ENCODE measurements at regions not wholly inside any gene's neighbourhood (a gene's known extent, or its start where the extent isn't known, plus 50 kb on each side); places are given as distances from the start of the nearest gene placed in this dataset.

DNA sequence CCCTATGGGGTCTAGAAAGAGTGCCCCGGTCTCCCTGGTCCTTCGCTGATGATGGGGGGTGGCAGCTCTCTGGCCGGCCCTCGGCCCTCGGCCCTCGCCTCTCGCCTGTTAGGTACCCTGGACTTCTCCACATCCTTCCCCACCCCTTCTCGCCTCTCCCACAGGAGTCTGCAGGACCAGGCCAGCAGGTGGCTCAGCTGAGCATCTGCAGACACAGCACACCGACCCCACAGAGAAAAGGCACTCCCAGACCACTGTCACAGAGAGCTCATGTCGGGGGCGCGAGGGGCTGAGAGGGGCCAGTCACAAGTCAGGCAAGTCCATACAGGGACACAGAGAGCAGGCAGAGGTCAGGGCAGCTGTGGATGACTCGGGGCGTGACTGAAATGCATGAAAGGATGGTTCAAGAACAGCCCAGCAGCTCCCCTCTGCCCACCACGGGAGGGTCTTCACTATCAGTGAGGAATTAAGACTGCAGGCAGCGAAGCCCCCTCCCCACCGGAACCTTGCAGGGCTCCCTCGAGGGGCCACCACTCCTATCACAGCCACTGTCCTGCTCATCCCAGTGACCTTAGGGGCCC lies 181.7 kb upstream of the NSMCE3 start:
- DNase-seq, result no peak

DNA sequence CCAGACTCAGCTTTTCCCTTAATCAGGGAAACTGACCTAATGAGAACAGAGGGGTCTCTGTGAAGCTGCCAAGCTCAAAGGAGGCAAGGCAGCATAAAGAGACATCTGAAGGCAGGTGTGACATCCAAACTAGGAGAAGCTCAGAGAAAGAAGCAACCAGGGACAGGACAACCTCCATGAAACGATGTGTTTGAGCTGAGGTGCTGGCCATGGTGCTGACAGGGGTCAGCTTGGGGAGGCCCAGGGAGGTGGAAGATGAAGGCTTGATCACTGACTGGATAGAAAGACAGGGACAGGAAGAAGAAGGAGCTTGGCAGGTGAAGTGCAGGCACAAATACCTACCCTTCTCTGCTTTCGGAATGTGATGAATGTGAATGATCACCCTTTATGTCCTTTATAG lies 179.5 kb upstream of the NSMCE3 start:
- DNase-seq, result no peak

DNA sequence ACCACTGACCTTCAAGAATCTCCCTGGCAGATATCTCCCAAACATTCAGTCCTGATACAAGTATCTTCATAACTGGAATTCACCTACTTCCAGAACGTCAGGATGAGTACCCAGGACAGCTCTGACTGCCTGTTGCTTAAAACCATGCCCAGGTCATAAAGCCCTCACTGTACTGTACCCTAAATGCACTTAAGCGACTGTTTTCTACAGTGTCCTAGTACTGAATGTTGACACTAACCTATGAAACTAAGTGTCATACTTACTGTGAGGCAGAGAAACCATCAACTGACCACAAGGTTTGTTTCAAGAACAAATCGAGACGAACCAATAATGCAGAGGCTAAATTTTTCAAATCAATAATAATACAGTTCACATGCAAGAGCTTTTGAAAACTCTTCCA lies 178.7 kb upstream of the NSMCE3 start:
- DNase-seq, result no peak

DNA sequence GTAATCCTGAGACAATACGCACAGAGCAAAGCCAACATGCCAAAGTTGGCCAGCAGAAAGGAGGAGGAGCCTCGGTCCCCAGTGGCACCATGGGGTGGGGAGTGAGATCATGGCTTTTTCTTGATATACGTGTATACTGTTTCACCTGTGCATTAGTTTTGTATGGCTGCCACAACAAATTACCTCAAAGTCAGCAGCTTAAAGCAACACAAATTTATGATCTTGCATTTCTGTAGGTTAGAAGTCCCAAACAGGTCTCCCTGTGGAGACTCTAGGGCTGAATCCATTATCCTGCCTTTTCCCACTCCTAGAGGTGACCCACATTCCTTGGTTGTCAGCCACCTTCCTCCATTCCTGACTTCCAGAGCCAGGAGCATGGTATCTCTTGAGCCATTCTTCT lies 176.9 kb upstream of the NSMCE3 start:
- DNase-seq, result no peak

DNA sequence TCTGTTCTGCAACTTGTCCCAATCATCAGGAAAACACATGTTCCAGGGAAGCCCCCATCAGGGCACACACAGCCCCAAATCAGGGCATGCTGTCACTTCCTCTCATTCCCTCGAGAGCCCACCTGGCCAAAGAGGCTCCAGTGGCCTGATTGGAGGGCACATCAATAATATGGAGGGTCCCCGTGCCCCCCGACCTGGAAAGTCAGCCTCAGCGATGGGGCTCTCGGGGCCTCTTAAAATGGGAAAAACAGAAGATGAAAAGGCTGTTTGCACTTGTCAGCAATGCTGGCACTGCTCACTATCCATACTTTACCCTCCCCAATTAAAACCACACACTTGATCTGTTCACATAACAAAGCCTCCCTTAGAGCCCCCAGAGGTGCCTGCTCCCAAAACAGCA lies 172.9 kb upstream of the NSMCE3 start:
- DNase-seq, result no peak

- DNase-seq, result no peak
Measured at GRCh38 chr15:29440541-29440940, 170.9 kb upstream of the NSMCE3 start.

DNA sequence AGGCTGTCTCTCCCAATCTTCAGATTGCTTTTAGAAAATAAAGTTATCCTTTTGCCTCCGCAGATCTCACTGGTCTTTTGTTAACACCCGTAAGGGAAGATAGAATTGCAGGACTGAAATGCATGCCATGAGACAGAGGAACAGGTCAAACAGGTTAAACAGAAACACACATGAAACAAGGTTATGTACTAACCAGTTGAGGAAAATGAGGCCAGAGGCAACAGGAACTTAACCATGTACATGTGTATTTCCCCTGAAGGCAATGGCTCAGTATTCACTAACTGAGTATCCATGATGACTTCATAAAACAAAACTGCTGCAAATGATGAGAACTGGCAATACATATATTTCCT lies 169.1 kb upstream of the NSMCE3 start:
- DNase-seq, result no peak

DNA sequence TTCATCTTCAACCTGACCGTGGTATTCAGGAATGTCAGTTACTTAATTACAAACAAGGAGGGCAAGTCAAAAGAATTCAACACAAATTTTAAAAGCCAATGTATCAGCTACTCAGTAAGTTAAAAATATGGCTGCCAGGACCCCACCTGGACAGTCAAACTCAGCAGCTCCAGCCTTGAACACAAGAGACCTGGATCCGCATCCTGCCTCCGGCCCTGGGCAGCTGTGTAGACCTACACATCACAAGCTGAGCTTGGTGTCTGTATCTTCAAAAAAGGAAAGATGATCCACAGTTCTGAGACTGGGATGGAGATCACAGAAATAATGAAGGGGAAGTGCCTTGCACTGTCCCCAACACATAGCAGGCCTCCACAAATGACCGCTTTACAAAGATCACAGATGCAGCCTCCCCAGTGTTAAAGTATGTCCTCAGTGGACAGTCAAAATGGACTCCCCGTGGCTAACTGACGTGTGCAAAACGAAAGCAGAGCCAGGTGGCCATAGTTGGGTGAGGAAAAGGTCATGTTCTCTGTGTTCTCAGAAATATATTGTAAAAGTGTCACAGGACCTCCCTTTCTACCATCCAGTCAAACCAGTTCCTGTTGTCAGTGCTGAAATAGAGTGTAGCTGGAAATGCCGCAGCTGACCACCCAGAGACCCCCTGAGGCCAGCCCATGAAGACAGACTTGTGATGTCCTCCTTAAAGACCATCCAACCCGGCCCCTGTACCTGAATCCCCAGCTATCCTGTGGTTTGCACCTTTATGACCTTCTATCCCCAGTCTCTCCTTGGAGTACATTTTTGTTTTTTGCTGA lies 168.5 kb upstream of the NSMCE3 start:
- no peak for DNase-seq

GRCh38 chr15:29435811-29436210 lies 166.2 kb upstream of the NSMCE3 start:
- DNase-seq, result no peak

GRCh38 chr15:29434280-29434679 lies 164.7 kb upstream of the NSMCE3 start:
- DNase-seq, result no peak

DNA sequence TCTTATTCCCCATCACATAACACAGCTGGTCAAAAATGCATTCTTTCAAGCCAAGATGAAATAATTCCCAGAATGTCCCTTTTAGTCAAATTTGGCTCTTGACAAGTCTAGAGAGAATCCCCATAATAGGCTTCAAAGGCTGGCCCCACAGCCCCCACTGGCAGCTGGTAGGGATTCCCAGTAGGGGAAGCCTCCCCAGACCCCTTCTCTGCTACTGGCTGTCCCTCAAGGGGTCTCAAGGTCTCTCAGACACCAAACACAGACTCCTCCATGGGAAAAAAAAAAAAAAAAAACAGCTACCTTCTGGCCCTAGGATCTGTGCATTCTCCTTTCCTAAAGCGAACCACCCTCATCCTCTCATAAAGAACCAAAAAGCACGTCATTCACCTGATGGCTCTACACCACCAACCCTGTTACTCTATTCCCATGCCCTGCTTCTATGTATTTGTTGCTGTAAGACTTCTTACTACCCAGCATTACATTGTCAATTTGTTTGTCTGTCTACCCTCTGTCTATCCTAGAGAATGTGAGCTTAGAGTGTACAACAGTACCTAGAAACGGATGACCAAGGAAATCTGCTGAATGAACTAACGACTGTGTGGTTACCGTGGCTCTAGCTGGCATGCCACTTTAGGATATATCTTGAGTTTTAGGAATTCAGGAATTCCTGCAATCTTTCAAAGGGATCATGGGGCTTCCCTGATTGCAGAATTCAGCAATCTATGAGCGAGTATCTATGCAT lies 164.1 kb upstream of the NSMCE3 start:
- no peak for DNase-seq

- DNase-seq, result no peak
Measured at GRCh38 chr15:29433050-29433318, 163.4 kb upstream of the NSMCE3 start.

GRCh38 chr15:29432191-29433049 lies 162.8 kb upstream of the NSMCE3 start:
- no peak for DNase-seq

GRCh38 chr15:29430831-29431230 lies 161.2 kb upstream of the NSMCE3 start:
- DNase-seq, result no peak

DNA sequence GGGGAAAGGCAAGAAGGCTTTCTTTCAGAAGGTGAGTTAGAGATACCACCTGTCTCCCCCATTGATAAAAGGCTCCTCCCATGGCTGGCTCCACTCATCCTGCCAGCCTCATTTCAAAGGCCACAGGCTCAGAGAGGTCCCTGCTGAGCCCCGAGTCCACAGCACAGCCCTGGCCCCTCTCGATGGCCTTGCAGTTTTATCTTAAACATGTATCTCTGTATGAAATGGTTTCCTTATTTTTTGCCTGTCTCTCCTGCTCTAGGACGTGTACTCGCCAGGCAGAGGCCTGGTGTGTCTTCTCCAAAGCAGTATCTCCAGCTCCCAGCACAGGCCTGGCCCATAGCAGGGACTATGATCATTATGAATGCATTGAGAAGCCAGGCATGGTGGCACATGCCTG lies 160.5 kb upstream of the NSMCE3 start:
- no peak for DNase-seq

- no peak for DNase-seq
Measured at GRCh38 chr15:29429584-29429983, 160.0 kb upstream of the NSMCE3 start.

- DNase-seq, result no peak
Measured at GRCh38 chr15:29428925-29429573, 159.4 kb upstream of the NSMCE3 start.

DNA sequence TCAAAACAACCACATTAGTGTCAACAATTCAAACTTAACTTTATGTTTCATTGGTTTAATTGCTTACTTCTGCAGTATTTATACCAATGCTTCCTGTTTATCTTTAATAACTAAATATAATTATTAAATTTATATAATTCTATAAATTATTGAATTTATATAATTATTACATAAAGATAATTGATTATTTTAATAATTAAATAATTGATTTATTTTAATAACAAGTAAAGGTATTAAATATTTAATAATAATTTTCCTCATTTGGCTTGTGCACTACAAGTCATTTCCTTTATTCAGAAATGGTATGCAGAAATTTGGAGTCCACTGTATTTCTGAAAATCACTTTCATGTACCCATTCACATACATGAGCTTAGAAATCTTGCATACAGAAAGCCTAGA lies 156.2 kb upstream of the NSMCE3 start:
- DNase-seq, result no peak

- DNase-seq, result no peak
Measured at GRCh38 chr15:29424118-29424517, 154.5 kb upstream of the NSMCE3 start.

DNA sequence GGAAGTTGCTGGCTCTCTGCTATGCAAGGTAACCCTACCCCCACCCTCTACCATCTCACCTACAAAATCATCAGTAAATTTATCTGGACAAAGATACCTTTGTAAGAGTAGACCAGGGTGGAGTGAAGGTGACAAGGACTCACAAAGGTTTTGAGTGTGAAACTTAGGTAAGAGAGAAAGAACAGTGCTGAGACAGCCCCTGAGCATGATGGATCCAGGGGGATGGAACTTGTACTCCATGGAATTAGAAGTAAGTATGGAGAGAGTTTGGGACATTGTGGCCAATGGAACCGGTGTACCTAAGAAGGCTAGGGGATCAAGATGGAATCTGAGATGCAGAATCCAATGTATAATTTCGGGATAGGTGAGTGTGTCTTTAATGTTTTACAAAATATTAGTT lies 153.0 kb upstream of the NSMCE3 start:
- DNase-seq, result no peak

GRCh38 chr15:29420188-29420587 lies 150.6 kb upstream of the NSMCE3 start:
- no peak for DNase-seq

DNA sequence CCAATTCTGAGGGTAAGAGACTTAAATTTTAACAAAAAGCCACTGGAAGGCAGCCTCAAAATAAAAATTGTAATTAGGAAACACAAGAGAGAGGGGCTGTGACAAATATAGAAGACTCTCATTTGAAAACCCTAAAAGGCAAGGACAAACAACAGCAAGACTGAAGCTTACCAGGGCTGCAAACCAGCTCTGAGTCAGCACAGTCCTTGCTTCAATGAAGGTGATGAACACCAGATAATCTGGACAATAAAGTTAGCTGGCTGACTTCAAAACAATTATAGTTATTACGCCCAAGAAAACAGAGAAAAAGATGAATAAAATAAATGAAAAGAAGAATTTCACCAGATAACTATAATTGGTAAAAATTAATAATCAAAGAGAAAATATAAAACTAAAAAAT lies 149.3 kb upstream of the NSMCE3 start:
- DNase-seq, result no peak

- DNase-seq, result no peak
Measured at GRCh38 chr15:29418178-29418577, 148.6 kb upstream of the NSMCE3 start.

Measured in DMS153 (cell line).